HG03558 (cell line): ENCODE measurements at regions not wholly inside any gene's neighbourhood (a gene's known extent, or its start where the extent isn't known, plus 50 kb on each side); places are given as distances from the start of the nearest gene placed in this dataset.
"Not testable (repeated sequence)": the region's sequence is repeated elsewhere in the genome, so short reads cannot be mapped to it uniquely, and the experiment has no call there.

Source experiments
- ATAC-seq: cut with Tn5 transposase; IDR thresholded peaks from one replicate; pipeline ENCODE4 v1.9.1; 2021; ENCODE audit warnings: moderate number of reproducible peaks; ENCODE audit not compliant: unreplicated experiment; ENCODE audit errors: extremely low read depth

DNA sequence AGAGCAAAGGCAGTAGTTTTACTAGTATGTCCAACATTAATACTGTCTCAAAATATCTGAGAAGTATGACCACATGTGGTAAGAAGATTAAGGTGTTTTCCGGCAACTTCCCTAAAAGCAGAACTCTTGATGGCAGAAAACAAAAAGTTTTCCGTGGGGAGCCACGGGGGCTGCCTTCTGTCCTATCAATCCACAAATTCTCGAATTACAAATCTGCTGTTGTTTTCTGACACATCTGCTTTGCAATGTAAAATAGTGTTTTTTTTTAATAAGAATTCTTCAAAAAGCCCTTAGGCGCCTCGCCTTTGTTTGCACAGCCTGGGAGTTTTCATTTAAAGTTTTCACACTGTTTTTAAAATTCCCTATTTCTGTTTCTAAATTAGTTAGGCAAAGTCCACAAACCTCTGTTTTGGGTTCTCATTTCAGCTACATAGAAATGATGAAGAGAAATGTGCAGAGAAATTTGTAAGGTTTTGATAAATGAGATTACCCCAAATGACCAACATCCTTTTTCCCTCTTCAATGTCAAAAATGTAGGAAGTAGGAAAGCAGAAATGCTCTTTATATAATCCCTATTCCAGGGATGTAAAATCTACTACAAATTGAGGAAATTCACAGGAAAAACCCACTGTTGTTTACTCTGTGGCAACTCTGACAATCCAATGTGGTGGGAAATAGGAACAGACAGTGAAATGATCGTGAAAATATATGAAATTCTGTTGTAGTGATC, 385.8 kb downstream of the ZEB2 start:
- ATAC-seq: no peak

DNA sequence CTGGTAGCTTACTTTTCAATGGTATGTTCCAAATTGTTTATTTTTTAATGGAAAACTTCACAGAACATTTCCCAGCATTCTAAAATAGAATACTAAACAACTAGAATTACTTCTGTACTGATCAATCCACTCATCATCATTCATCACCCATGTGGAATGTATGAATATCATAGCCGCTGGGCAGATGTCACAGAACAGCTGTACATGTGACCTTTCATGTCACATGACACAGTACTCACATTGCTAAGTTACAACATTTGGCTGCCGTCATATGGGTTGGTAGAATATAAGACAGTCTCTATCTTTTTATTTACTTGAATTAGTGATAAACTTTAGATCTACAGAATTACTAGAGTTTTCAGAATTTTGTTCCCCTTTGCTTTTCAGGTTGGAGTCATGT, 387.6 kb downstream of the ZEB2 start:
- ATAC-seq: no peak

DNA sequence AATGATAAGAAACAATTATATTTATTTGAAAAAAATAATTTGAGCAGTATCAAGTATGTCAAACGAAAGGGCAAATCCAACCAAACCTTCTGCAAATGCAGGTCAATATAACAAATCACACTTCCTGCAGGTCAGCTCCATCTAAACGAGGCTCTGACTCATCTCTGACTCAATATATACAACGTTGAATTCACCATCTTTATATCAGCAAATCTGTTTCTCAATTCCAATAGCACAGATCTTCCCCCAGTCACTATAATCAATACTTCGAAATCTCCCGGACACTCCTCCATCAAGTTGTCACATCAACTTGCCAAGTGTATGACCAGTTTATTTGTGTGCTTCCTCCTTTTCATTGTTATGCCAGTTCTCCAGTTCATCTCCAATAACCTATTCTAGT, 388.9 kb downstream of the ZEB2 start:
- no peak for ATAC-seq

DNA sequence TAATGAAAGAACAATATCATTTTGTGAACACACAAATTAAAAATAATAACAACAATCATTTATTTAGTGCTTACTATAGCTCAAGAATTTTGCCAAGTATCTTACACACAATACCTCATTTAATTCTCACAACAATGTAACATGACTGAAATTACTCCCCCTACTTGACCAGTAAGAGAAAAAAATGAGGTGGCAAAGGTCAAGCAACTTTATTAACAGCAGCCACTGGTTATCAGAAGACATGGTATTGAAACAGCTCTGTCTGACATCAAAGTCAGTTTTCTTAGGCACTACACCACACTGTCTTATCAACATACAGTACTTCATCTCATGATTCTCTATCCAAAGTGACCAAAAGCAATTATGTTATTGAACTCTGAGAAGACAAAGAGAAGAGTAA, 389.4 kb downstream of the ZEB2 start:
- no peak for ATAC-seq

DNA sequence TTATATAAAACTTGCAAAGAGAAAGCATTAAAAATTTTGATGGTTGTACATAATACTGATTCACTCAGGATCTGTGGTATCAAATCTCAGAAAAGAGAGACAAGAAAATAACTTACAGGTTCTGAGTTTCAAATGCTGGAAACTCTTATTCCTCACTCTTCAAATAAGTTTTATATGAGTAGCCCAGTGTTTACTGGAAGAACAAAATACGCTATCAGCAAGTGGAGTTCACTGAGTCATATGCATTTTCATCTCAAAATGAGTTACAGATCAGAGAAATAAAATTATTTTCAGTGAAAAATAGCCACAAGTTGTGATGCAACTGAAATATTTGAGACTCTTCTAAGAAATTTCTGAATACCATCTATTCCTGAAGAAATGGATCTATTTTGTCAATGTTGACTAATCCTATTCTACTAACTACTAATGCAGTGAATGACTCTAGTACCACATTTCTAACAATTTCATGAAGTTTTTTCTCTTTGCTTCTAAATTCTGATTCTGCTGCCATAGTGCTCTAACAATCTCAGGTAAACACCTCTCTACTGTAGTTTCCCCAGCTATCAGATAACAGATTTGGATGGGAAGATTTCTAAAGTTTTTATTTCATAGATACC, 391.7 kb downstream of the ZEB2 start:
- ATAC-seq: no peak

DNA sequence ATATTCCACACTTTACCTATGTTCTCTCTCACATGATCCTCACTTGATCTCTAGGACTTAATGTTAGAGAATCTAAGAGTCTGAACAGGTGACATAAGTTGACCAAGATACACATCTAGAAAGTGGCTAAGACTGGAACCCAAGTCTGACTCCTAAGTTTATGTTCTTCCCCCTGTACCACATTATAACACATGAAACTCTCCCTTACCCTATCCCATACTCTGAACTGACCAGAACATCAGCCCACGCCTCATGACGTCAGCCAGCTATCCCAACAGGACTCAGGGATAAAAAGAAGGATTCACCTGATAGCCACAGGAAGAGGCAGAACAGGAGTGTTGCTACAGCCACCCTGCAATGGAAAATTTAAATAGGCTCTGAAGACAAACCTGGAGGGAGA, 392.2 kb downstream of the ZEB2 start:
- ATAC-seq: no peak

DNA sequence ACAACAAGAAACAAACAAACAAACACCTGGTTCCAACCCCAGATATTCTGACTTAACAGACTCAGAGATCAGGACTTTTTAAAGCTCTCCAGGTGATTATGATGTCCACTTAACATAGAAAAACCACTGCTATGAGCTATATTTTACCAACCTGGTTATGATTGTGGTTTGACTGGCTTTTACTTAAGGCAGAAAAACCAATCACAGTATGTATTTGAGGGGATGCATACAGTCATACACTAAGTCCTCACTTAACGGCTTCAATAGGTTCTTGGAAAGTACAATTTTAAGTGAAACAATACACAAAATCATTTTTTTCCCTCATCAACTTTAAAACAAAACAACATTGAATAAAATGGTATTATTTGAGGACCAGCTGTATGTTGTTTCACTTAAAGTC, 393.6 kb downstream of the ZEB2 start:
- no peak for ATAC-seq

DNA sequence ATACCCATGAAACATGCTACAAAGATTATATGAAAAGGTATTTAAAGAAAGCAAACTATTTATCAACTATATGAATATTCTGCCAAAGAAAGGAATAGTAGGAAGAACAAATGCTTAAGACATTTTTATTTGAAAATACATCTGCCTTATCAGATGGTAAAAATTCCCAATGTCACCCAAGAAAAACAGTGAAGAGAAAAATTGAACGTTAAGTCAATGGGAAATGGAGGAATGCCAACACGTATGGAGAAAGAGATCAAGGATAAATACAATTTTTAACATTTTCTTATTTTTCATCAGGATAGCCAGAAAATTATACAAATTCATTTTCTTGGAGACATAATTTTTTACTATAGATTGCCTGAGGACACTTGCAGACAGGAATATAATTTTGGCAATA, 394.2 kb downstream of the ZEB2 start:
- no peak for ATAC-seq

DNA sequence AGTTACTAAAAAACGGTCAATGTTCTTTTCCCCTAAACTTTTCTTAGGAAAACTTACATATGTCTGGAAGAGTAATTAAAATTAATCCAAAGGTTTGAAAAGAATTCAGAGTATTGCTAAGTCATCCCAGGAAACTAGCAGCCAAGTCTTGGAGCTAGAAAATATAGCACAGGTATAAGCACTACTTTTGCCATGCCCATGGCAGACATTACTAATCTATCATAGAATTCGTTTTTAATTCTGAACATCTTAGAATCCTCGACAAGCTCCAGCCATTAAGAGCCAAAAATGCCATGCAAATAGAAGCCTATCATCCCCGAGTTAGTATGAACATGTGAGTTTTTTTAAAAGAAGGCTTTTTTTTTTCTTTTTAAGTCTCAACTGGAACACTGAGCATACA, 395.0 kb downstream of the ZEB2 start:
- ATAC-seq: no peak

DNA sequence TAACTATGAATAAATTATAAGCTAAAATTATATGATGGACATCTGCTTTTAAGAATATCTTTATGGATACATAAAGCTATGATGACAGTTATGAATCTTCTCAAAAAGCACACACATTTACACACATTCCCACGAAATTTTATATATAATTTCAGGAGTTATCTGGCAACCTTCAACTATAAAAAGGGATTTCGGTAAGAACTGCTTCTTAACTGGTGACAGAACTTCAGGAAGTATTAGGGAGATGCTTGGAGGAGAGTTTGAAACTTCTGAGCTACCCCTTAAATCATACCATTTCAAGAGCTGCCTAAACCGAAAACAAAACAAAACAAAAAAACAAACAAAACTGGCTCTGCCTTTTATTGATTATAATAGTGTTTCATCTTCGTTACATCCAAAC, 399.4 kb downstream of the ZEB2 start:
- no peak for ATAC-seq

DNA sequence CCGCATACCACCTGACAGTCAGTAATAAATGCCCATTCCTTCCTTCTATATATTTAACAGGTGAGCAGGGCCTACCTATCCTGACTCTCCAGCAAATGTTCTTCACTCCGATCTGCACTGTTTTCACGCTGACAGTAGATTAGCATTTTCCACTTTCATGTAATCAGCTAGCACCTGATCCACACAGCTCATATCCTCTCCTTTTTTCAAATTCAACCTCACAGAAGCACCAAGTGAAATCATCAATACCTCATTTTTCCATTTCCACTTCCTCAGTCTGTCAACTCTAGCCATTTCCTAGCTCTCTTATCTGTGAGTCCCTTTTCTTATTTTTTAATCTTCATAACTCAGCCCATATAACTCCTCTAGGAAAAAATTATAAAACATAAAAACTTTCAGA, 402.8 kb downstream of the ZEB2 start:
- ATAC-seq: no peak

DNA sequence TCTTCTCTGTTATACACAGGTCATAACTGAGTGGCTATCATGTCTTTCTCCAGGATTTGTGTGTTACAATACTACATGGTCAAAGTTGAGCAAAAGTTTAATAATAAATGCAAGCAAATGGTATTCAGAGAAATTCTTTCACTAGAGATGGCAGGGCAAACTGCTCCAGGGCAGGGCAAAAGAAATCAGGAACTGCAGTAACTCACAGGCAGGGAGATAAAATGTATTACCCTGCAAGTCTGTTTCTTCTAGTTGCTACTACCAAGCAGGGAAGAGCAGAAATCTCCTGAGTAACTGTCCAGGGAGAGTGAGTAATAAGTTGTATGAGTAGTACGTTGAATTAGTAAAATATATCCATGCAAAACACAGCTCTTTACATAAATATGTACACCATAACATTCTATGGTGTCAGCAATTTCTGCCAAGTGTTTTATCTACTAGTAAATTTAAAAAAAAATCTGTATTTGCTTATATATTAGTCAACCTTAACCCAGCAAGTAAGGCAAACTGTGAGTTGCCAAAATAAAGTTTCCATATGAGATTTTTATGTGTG, 404.1 kb downstream of the ZEB2 start:
- ATAC-seq: no peak

DNA sequence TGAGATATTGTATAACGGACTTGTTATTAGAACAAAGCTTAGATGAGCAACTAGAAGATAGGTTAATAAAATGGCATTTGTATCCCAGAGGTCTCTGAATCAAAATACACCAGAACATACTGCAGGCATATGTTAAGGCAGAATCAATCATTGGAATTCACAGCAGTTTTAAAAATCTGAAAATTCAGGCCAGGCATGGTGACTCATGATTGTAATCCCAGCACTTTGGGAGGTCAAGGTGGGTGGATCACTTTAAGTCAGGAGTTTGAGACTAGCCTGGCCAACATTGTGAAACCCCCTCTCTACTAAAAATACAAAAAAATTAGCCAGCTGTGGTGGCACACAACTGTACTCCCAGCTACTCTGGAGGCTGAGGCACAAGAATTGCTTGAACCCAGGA, 405.2 kb downstream of the ZEB2 start:
- no peak for ATAC-seq

DNA sequence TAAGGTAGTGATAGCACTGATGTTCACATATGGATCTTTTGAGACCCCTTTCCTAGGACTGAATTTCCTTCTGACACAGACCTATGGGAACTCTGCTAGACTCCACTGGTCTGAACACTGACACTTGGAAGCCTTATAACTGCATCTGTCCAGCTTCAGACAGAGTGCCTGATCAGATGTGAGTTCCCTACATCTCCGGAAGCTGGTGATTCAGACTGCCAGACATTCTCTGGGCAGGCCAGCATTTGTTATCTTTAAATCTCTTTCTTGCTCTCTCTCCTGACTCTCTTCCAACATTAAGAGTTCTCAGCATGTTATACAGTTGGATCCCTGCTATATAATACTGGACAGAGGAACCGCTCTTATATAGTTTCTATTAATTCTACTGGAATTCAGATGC, 408.5 kb downstream of the ZEB2 start:
- ATAC-seq: no peak

DNA sequence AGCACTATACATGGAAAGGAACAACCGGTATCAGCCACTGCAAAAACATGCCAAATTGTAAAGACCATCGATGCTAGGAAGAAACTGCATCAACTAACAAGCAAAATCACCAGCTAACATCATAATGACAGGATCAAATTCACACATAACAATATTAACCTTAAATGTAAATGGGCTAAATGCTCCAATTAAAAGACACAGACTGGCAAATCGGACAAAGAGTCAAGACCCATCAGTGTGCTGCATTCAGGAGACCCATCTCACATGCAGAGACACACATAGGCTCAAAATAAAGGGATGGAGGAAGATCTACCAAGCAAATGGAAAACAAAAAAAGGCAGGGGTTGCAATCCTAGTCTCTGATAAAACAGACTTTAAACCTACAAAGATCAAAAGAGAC, 413.8 kb downstream of the ZEB2 start:
- ATAC-seq: not testable (repeated sequence)

DNA sequence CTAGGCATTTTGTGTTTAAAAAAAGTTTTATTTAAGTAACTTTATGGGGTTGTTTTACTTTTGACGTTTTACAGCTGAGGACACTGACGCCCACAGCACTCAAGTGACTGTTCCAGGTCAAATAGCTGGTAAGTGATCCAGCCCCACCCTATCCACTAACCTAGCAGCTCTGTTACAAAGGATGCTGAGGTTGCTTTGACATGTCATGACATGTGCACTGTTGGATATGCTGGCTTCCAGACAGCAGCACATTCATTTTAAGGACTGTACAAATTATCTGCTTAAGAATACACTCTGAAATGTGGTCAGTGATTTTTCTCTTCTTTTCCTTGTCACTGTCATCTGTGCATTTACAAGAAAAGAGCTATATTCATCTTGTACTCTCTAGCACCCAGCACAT, 417.5 kb downstream of the ZEB2 start:
- no peak for ATAC-seq

DNA sequence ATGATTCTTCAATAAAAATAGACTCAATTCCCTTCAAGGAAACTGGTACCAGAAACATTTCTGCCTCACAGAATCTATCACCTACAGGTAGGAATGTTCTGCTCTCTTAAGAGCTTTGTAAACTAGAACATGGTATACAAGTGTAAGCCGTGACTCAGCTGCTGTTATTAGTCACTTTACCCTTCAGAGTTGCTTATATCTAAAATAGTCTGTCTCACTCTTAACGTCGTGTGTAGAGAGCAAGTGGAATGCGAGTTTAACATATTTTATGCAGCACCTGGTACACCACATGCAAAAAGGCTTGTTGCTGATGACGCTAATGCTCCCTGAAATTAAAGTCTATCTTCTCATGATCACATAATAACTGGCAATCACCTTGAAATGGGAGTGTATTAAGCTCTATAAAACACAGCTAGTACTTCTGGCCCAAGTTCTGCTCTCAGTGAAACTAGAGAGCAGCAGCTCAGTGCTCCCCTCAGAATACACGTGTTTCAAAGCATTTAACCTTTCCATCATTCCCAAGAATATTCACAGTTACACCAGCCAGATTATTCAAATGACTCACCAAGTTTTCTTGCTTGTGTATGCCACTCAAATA, 420.0 kb downstream of the ZEB2 start:
- ATAC-seq: no peak

DNA sequence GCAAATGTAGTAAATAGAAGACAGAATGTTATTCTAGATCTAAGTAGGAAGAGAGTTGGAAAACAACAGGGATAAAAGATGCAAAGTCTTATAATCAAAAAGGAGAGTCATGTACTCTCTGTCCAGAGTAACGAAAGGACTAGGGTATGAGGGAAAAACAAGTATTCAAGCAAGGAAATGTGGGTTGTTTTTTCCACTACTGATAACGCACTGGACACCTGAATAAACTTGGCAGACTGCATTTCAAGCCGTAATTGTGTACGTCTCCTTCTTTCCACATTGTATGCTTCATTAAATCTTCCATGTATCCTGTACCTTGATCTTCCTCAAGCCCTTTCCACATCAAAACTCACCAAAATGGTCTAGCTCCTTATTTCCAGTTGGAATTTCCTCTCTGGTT, 420.6 kb downstream of the ZEB2 start:
- no peak for ATAC-seq

DNA sequence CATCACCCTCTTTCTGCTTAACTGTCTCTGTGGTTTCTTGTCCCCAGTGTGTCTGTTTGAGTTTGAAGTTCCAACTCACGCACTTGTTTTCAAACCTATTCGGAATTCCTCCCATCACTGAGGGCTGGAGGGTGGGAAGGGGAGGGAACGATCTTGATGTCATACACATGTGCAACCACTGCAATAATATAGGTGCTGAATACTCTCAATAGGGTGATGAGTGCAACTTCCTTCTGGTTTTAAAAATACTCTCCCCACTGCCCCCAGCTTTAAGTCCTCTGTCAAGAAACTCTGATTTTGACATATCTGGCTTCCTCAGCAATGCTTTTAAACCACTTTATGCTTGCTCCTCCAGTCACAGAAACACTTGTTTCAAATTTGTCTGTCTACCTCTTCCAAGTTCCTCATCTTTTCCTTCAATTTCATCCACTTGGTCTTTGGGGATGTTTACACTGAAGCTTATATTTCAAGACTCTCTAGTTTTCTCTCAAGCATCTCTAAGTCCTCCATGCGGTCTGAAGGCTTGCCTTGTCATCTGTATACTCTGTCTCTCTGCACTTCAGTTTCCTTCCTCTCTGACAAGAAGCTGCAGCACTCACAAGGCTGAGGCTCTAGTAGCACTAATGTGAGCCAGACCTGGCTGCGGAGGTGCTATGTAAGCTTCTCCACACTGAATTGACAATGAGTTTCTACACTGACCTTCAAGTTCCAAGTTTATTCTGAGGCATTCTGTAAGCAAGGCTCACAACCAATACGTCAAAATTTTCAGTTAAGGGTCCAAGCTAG, 422.3 kb downstream of the ZEB2 start:
- ATAC-seq: no peak

DNA sequence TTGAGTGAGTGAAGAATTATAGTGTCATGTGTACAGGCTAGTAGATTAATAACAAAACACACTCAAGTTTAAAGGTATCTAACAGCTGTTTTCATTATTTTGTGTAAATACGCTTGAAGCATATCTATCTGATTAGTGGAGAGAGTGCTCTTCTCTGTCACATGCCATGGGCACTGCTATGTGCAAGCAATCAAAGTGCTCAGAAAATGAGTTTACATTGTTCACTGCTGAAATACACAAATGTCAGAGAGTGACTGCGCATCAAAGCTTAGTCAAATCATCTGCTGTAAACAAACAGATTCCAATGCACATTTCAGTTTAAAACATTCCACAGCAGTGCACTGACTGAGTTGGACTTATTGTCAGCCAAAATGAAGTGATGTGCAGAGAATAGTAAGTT, 423.4 kb downstream of the ZEB2 start:
- no peak for ATAC-seq
